ENCODE measurements at regions not wholly inside any gene's neighbourhood (a gene's known extent, or its start where the extent isn't known, plus 50 kb on each side); places are given as distances from the start of the nearest gene placed in this dataset.

- H3K9ac ChIP-seq (ENCODE audit: low read length), result no peak overlapping the region
- H3K9me3 ChIP-seq (ENCODE audit: control insufficient read depth, low read depth, low read length), result no peaks in the 10 kb centered on the region
- H3K4me3 ChIP-seq (ENCODE audit: low read length), result no peak overlapping the region
- no peaks in the 10 kb centered on the region for H3K27me3 ChIP-seq (ENCODE audit: control insufficient read depth, insufficient read depth, low read length)
- no peaks in the 10 kb centered on the region for H3K4me1 ChIP-seq (ENCODE audit: control insufficient read depth, low read depth, low read length)
- no peak overlapping the region for H3K27ac ChIP-seq (ENCODE audit: low read length)
- H3K36me3 ChIP-seq (ENCODE audit: control insufficient read depth, low read depth, low read length), result no peaks in the 10 kb centered on the region
Measured at GRCh38 chr5:2256691-2257280, 374.1 kb upstream of the IRX4 start.

DNA sequence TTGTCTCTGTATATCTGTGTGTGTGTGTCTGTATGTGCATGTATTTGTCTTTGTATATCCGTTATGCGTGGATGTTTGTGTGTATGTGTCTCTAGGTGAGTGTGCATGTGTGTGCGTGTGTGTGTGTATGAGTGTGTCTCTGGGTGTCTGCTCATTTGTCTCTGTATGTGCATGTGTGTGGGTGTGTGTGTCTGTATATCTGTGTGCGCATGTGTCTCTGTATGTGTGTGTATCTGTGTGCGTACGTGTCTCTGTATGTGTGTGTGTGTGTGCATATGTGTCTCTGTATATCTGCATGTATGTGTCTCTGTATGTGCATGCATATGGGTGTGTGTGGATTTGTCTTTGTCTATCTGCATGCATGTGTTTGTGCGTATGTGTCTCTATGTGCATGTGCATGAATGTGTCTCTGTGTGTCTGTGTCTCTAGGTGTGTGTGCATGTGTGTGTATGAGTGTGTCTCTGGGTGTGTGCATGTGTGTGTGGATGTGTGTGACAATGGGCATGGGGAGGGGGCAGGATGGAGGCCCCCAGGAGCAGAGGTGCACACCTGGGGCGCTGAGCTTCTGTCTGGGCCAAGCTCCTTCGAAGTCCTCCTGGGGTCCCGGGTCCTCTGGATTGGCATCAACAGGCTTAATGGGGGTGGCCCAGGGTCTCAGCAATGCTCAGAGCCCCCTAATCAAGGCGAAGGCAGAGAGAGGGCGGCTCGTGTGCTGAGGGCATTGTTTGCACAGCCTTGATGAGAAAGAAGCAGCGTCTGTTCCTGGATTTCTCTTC, 373.4 kb upstream of the IRX4 start:
- Histone ChIP-seq H3K9ac (ENCODE audit: low read length) (no peak overlapping the region), H3K9me3 (ENCODE audit: control insufficient read depth, low read depth, low read length) (no peaks in the 10 kb centered on the region), H3K27ac (ENCODE audit: low read length) (no peak overlapping the region), H3K4me3 (ENCODE audit: low read length) (no peak overlapping the region), H3K27me3 (ENCODE audit: control insufficient read depth, insufficient read depth, low read length) (no peaks in the 10 kb centered on the region), H3K36me3 (ENCODE audit: control insufficient read depth, low read depth, low read length) (no peaks in the 10 kb centered on the region), H3K4me1 (ENCODE audit: control insufficient read depth, low read depth, low read length) (no peaks in the 10 kb centered on the region)

GRCh38 chr5:2254880-2255750, 372.4 kb upstream of the IRX4 start:
- Histone ChIP-seq H3K4me3 (ENCODE audit: low read length) (no peak overlapping the region), H3K9ac (ENCODE audit: low read length) (no peak overlapping the region), H3K27me3 (ENCODE audit: control insufficient read depth, insufficient read depth, low read length) (no peaks in the 10 kb centered on the region), H3K27ac (ENCODE audit: low read length) (no peak overlapping the region), H3K9me3 (ENCODE audit: control insufficient read depth, low read depth, low read length) (no peaks in the 10 kb centered on the region), H3K36me3 (ENCODE audit: control insufficient read depth, low read depth, low read length) (no peaks in the 10 kb centered on the region), H3K4me1 (ENCODE audit: control insufficient read depth, low read depth, low read length) (no peaks in the 10 kb centered on the region)

- H3K27me3 ChIP-seq (ENCODE audit: control insufficient read depth, insufficient read depth, low read length), result no peaks in the 10 kb centered on the region
- H3K9me3 ChIP-seq (ENCODE audit: control insufficient read depth, low read depth, low read length), result no peaks in the 10 kb centered on the region
Measured at GRCh38 chr5:2254406-2254805, 371.7 kb upstream of the IRX4 start.

DNA sequence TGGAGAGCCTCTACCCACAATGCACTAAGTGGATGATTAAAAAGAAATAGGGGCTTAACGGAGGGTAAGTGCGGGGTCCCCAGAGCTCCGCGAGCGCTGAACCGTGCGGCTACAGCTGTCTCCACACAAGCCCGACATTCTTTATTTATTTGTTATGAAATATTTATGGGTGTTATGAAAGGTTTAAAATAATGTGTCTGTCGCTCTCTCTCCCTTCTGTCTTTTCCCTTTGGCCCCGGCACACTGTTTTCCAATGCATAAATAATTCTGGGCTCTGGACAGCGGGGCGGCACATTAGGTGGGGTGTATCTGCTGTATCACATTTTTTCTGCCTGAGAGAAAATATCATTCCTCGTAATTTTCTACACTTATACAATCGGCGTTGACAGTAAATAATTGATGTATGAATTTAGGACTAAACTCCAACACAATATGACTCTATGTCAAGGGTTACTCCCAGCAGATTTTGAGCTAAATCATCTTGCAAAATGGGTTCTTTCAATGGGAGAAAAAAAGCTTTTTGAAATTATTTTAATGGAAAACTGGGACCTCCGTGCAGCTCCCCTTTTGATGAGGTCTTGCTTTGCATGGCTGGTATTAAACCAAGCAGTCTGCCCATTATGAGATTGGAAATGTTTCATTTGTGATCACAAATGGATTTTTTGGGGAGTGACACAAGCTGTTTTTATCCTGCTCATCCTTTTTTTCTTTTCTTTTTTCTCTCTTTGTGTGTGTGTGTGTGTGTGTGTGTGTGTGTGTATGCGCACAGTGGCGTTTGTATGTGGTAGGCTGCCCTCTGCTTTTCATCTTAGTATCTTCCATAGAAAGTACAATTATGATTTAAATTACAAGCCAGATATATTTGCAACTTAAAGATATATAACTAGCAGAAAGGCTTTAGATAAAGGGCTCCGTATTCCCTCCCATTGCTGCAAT, 370.6 kb upstream of the IRX4 start:
- no peaks in the 10 kb centered on the region for H3K27me3 ChIP-seq (ENCODE audit: control insufficient read depth, insufficient read depth, low read length)
- no peak overlapping the region for H3K9ac ChIP-seq (ENCODE audit: low read length)
- H3K4me3 ChIP-seq (ENCODE audit: low read length), result no peak overlapping the region
- no peaks in the 10 kb centered on the region for H3K36me3 ChIP-seq (ENCODE audit: control insufficient read depth, low read depth, low read length)
- no peaks in the 10 kb centered on the region for H3K4me1 ChIP-seq (ENCODE audit: control insufficient read depth, low read depth, low read length)
- H3K9me3 ChIP-seq (ENCODE audit: control insufficient read depth, low read depth, low read length), result no peaks in the 10 kb centered on the region
- H3K27ac ChIP-seq (ENCODE audit: low read length), result no peak overlapping the region

More at GRCh38 chr5:2254406-2254805, 371.7 kb upstream of the IRX4 start:
- H3K4me1 ChIP-seq (ENCODE audit: control insufficient read depth, low read depth, low read length), result no peaks in the 10 kb centered on the region
- no peak overlapping the region for H3K4me3 ChIP-seq (ENCODE audit: low read length)
- H3K27ac ChIP-seq (ENCODE audit: low read length), result no peak overlapping the region
- H3K9ac ChIP-seq (ENCODE audit: low read length), result no peak overlapping the region
- H3K36me3 ChIP-seq (ENCODE audit: control insufficient read depth, low read depth, low read length), result no peaks in the 10 kb centered on the region

DNA sequence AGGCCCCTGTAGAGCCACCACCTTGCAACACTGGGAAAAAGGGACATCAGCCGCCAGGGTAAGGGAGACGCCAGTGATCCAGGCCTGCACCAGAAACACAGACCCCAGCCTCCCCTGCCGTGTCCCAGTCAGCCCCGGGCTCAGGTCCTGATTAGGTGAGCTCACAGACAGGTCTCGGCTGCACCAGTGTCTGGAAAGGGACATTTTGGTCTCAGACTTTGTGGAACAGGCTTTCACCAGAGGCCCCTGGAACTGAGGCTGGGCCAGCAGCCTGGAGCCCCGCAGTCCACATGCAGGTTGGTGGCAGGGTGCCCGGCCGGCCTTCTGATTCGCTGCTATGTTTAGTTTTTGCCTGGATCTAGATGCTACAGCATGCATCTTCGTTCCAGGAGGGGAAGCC, 369.0 kb upstream of the IRX4 start:
- Histone ChIP-seq H3K4me3 (ENCODE audit: low read length) (no peak overlapping the region), H3K9ac (ENCODE audit: low read length) (no peak overlapping the region), H3K27ac (ENCODE audit: low read length) (no peak overlapping the region), H3K27me3 (ENCODE audit: control insufficient read depth, insufficient read depth, low read length) (no peaks in the 10 kb centered on the region), H3K4me1 (ENCODE audit: control insufficient read depth, low read depth, low read length) (no peaks in the 10 kb centered on the region), H3K9me3 (ENCODE audit: control insufficient read depth, low read depth, low read length) (no peaks in the 10 kb centered on the region), H3K36me3 (ENCODE audit: control insufficient read depth, low read depth, low read length) (no peaks in the 10 kb centered on the region)

- H3K9me3 ChIP-seq (ENCODE audit: control insufficient read depth, low read depth, low read length), result no peaks in the 10 kb centered on the region
- no peak overlapping the region for H3K4me3 ChIP-seq (ENCODE audit: low read length)
- no peak overlapping the region for H3K9ac ChIP-seq (ENCODE audit: low read length)
- H3K4me1 ChIP-seq (ENCODE audit: control insufficient read depth, low read depth, low read length), result no peaks in the 10 kb centered on the region
- H3K27me3 ChIP-seq (ENCODE audit: control insufficient read depth, insufficient read depth, low read length), result no peaks in the 10 kb centered on the region
- H3K27ac ChIP-seq (ENCODE audit: low read length), result no peak overlapping the region
- H3K36me3 ChIP-seq (ENCODE audit: control insufficient read depth, low read depth, low read length), result no peaks in the 10 kb centered on the region
Measured at GRCh38 chr5:2251298-2251697, 368.6 kb upstream of the IRX4 start.

DNA sequence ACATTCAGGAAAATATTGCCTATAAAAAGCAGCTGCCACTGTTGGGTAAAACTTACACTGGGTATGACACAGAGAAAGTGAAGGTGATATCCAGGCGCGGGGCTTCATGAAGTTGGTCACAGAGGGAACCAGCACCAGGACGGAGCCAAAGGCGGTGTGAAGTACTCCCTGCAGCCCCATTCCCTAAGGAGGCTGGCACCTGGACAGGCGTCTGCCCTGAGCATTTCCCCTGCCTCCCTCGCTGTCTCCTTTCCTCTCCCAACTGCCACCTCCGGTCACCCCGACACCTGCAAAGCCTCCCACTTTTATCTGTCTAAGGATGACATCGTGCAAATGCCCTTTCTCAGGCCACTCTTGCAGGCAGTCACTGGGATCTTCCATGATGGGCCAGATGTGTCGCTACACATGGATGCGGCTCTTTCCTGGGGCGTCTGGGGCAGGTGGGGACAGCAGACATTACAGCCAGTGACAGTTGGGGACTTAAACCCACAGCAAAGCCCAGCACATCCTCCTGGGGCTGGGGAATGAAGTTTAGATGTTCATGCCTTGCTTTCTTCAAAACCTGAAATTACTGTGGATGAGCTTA, 367.7 kb upstream of the IRX4 start:
- Histone ChIP-seq H3K27me3 (ENCODE audit: control insufficient read depth, insufficient read depth, low read length) (no peaks in the 10 kb centered on the region), H3K9me3 (ENCODE audit: control insufficient read depth, low read depth, low read length) (no peaks in the 10 kb centered on the region), H3K36me3 (ENCODE audit: control insufficient read depth, low read depth, low read length) (no peaks in the 10 kb centered on the region), H3K9ac (ENCODE audit: low read length) (no peak overlapping the region), H3K4me1 (ENCODE audit: control insufficient read depth, low read depth, low read length) (no peaks in the 10 kb centered on the region), H3K27ac (ENCODE audit: low read length) (no peak overlapping the region), H3K4me3 (ENCODE audit: low read length) (no peak overlapping the region)

GRCh38 chr5:2249442-2249841, 366.7 kb upstream of the IRX4 start:
- no peaks in the 10 kb centered on the region for H3K27me3 ChIP-seq (ENCODE audit: control insufficient read depth, insufficient read depth, low read length)
- H3K9ac ChIP-seq (ENCODE audit: low read length), result no peak overlapping the region

GRCh38 chr5:2249026-2249425, 366.3 kb upstream of the IRX4 start:
- no peaks in the 10 kb centered on the region for H3K4me1 ChIP-seq (ENCODE audit: control insufficient read depth, low read depth, low read length)
- H3K9me3 ChIP-seq (ENCODE audit: control insufficient read depth, low read depth, low read length), result no peaks in the 10 kb centered on the region
- H3K4me3 ChIP-seq (ENCODE audit: low read length), result no peak overlapping the region
- H3K9ac ChIP-seq (ENCODE audit: low read length), result no peak overlapping the region
- H3K27ac ChIP-seq (ENCODE audit: low read length), result no peak overlapping the region
- no peaks in the 10 kb centered on the region for H3K27me3 ChIP-seq (ENCODE audit: control insufficient read depth, insufficient read depth, low read length)
- H3K36me3 ChIP-seq (ENCODE audit: control insufficient read depth, low read depth, low read length), result no peaks in the 10 kb centered on the region

More at GRCh38 chr5:2249442-2249841, 366.7 kb upstream of the IRX4 start:
- Histone ChIP-seq H3K36me3 (ENCODE audit: control insufficient read depth, low read depth, low read length) (no peaks in the 10 kb centered on the region), H3K4me1 (ENCODE audit: control insufficient read depth, low read depth, low read length) (no peaks in the 10 kb centered on the region), H3K27ac (ENCODE audit: low read length) (no peak overlapping the region), H3K4me3 (ENCODE audit: low read length) (no peak overlapping the region), H3K9me3 (ENCODE audit: control insufficient read depth, low read depth, low read length) (no peaks in the 10 kb centered on the region)
